Activated CD8-positive, alpha-beta memory T cell treated with anti-CD3 and anti-CD28 coated beads for 24 hours (primary cell): ENCODE measurements at regions not wholly inside any gene's neighbourhood (a gene's known extent, or its start where the extent isn't known, plus 50 kb on each side); places are given as distances from the start of the nearest gene placed in this dataset.

ENCODE experiments used
- DNase-seq: peaks from one replicate; pipeline ENCODE4 v3.0.0-alpha.2; 2020

- no peak for DNase-seq
These were observed 65.7 kb upstream of the KCNIP4 start for GRCh38 chr4:22014222-22014741.

GRCh38 chr4:22003878-22004277 is 55.3 kb upstream of the KCNIP4 start:
- no peak for DNase-seq
